Osteocyte (in vitro differentiated cells): ENCODE measurements at regions not wholly inside any gene's neighbourhood (a gene's known extent, or its start where the extent isn't known, plus 50 kb on each side); places are given as distances from the start of the nearest gene placed in this dataset.
A peak's percentile ranks its signal among the peaks of the same experiment; 100 is the strongest.

Experiments
- DNase-seq: peaks from one replicate; pipeline ENCODE4 v3.0.0; 2021; ENCODE audit warnings: mixed read lengths; ENCODE audit not compliant: unreplicated experiment; ENCODE audit errors: extremely low spot score
- H3K27ac Mint-ChIP-seq: one replicate; pipeline ENCODE4 v1.8.0; 2021; ENCODE audit warnings: mild to moderate bottlenecking, mixed read lengths; ENCODE audit not compliant: unreplicated experiment
- H3K27me3 Mint-ChIP-seq: one replicate; pipeline ENCODE4 v1.8.0; 2021; ENCODE audit warnings: mixed read lengths; ENCODE audit not compliant: unreplicated experiment
- H3K36me3 Mint-ChIP-seq: one replicate; pipeline ENCODE4 v1.8.0; 2021; ENCODE audit warnings: mixed read lengths; ENCODE audit not compliant: unreplicated experiment
- H3K4me1 Mint-ChIP-seq: one replicate; pipeline ENCODE4 v1.8.0; 2021; ENCODE audit warnings: mixed read lengths; ENCODE audit not compliant: unreplicated experiment
- H3K4me3 Mint-ChIP-seq: one replicate; pipeline ENCODE4 v1.8.0; 2021; ENCODE audit warnings: mild to moderate bottlenecking, moderate library complexity, mixed read lengths; ENCODE audit not compliant: unreplicated experiment
- H3K9me3 Mint-ChIP-seq: one replicate; pipeline ENCODE4 v1.8.0; 2021; ENCODE audit warnings: mixed read lengths; ENCODE audit not compliant: unreplicated experiment
- TF ChIP-seq, protein P1 (sequence below): fragments of 200-600 bp; sonication (generic); IDR thresholded peaks from 2 replicates; pipeline ENCODE4 v1.5.0; 2021; ENCODE audit warnings: antibody characterized with exemption, mild to moderate bottlenecking, moderate library complexity

DNA sequence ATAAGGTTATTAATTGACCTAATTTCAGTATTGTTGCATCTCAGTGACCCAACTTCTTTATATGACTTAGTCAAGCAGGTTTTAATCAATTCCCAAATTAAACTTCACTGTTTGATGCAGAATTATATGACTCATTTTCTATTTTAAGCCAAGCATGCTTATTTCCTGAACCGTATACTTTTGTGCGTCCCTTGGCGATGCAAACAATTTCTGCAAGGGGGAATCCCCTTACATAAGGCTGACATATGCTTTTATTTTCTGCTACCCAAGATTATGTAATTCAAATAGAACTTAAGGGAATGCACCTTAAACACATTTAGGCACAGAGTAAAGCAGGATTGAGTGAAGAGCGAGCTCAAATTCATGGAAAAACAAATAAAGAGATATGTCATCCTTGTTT is 303.9 kb downstream of the PDCD6IP start:
- peaks cover 17% of the 10 kb centered on the region for H3K9me3 Mint-ChIP-seq
- no peaks in the 10 kb centered on the region for H3K4me1 Mint-ChIP-seq
- TF ChIP-seq, protein P1, sequence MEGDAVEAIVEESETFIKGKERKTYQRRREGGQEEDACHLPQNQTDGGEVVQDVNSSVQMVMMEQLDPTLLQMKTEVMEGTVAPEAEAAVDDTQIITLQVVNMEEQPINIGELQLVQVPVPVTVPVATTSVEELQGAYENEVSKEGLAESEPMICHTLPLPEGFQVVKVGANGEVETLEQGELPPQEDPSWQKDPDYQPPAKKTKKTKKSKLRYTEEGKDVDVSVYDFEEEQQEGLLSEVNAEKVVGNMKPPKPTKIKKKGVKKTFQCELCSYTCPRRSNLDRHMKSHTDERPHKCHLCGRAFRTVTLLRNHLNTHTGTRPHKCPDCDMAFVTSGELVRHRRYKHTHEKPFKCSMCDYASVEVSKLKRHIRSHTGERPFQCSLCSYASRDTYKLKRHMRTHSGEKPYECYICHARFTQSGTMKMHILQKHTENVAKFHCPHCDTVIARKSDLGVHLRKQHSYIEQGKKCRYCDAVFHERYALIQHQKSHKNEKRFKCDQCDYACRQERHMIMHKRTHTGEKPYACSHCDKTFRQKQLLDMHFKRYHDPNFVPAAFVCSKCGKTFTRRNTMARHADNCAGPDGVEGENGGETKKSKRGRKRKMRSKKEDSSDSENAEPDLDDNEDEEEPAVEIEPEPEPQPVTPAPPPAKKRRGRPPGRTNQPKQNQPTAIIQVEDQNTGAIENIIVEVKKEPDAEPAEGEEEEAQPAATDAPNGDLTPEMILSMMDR: no peak
- H3K27ac Mint-ChIP-seq: no peak overlapping the region
- no peak for DNase-seq
- no peak overlapping the region for H3K4me3 Mint-ChIP-seq
- peaks cover 6% of the 10 kb centered on the region for H3K36me3 Mint-ChIP-seq
- no peaks in the 10 kb centered on the region for H3K27me3 Mint-ChIP-seq

DNA sequence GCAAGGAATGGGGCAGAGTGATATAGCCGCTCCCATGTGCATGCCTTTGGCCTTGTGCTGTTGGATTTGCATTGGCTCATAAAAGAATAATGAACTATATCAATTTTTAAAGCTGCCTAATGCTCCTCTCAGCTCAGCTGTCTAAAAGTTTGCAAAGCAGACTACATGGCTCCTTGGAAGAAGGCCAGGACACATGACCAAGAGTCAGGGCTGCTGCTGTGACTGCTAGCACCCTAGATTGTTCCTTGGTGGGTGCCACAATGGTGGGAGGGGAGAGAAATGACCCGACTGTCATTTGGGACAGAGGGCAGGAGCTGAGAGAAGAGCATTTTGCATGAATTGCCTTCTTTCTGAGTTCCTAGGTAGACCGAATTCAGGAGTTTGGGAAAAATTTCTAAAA is 307.9 kb downstream of the PDCD6IP start:
- Mint-ChIP-seq H3K4me3 (no peak overlapping the region), H3K9me3 (peaks cover 7% of the 10 kb centered on the region), H3K27ac (no peak overlapping the region), H3K4me1 (no peaks in the 10 kb centered on the region), H3K36me3 (peaks cover under 1% of the 10 kb centered on the region), H3K27me3 (no peaks in the 10 kb centered on the region)
- TF ChIP-seq, protein P1: no peak
- no peak for DNase-seq

DNA sequence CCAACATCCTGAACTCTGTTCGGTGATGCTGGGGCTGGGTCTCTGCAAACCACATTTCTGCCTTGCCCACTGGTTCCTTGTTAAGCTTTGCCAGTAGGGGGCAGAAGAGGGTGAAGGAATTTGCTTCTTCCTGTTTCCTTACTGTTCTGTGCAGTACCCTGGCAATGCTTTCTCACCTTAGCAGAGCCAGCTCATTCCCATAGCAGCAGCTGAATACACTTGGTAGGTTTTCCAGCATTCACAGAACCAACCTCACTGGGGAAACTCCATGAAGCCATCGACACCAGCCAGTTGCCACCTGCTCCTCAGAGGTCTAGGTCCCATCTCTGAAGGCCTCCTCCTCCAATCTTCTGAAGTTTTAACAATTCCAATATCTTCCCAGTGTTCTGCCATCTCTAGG is 308.4 kb downstream of the PDCD6IP start:
- Mint-ChIP-seq H3K27ac (no peak overlapping the region), H3K36me3 (no peaks in the 10 kb centered on the region), H3K4me3 (no peak overlapping the region), H3K27me3 (no peaks in the 10 kb centered on the region), H3K4me1 (no peaks in the 10 kb centered on the region), H3K9me3 (peaks cover 2% of the 10 kb centered on the region)
- TF ChIP-seq, protein P1: peak; percentile 58
- no peak for DNase-seq

DNA sequence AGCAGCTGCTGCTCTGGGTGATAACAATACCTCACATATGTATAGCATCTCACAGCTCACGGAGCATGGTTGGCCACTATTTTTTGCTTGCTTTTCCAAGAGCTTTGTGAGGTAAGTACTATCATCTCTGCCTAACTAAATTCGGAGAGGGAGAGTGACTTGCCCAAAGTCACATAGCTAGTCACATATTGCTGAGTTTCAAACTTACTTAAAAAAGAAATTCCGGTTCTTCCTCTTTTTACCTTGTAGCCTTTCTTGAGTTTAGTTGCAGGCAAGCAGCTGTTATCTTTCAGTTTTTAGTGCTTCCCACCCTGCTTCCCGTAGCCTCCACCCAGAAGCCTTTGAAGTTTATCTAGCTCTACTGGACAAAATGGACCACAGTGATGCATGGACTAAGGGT is 309.2 kb downstream of the PDCD6IP start:
- no peak overlapping the region for H3K27ac Mint-ChIP-seq
- no peak for DNase-seq
- no peaks in the 10 kb centered on the region for H3K9me3 Mint-ChIP-seq
- no peaks in the 10 kb centered on the region for H3K27me3 Mint-ChIP-seq
- H3K36me3 Mint-ChIP-seq: no peaks in the 10 kb centered on the region
- no peak overlapping the region for H3K4me3 Mint-ChIP-seq
- TF ChIP-seq, protein P1: no peak
- no peaks in the 10 kb centered on the region for H3K4me1 Mint-ChIP-seq

DNA sequence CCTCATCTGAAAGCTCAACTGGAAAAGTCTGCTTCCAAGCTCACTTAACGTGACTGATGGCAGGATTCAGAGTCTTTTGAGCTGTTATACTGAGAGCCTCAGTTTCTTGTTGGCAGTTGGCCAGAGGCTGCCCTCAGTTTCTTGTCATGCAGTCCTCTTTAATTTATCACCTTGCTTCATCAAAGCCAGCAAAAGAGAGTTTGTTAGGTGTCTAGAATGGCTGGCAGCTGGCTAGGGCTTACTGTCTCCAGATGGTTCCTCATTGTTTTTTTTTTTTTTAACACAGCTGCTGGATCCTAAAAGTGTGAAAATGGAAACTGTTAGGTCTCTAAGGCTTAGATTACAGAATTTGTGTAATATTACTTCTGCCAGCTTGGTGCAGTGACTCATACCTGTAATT is 310.6 kb downstream of the PDCD6IP start:
- no peak for DNase-seq
- TF ChIP-seq, protein P1: no peak
- Mint-ChIP-seq H3K27me3 (no peaks in the 10 kb centered on the region), H3K4me3 (no peak overlapping the region), H3K27ac (no peak overlapping the region), H3K9me3 (no peaks in the 10 kb centered on the region), H3K4me1 (peaks cover 5% of the 10 kb centered on the region), H3K36me3 (no peaks in the 10 kb centered on the region)
